ENCODE measurements at regions not wholly inside any gene's neighbourhood (a gene's known extent, or its start where the extent isn't known, plus 50 kb on each side); places are given as distances from the start of the nearest gene placed in this dataset.

- H3K4me3 ChIP-seq, result peak overlapping the region in 9 of 10 donors; percentile 12 to 42 (median 35)
- DNase-seq (peak; percentile 47 to 73), ATAC-seq (peak; percentile 83 to 94 (median 89))
- peaks cover 15 to 78% (median 70%) of the 10 kb centered on the region in 7 donors for H3K27me3 ChIP-seq
- H3K4me1 ChIP-seq, result peaks cover 6 to 26% (median 21%) of the 10 kb centered on the region in 9 donors
- 2% methylated on average over 53 to 67 of the region's 67 CpGs for WGBS, 2 donors
- no peaks in the 10 kb centered on the region for H3K36me3 ChIP-seq
- intact Hi-C loops (cut with DNase I), result loop anchor here (2.0 to 10.0 kb wide), 12 partner anchors 92 to 931 kb away; partner anchors contain the start of genes CHST13 (in 4 of the 10) and PLXNA1 (in 3 of the 10)
- no peaks in the 10 kb centered on the region for H3K9me3 ChIP-seq
- no peak overlapping the region for H3K27ac ChIP-seq
- TF ChIP-seq CTCF (IDR thresholded peaks at IDR 0.05), result peak; percentile 72 to 98 (median 92)
These were observed 134.7 kb downstream of the TPRA1 start for GRCh38 chr3:127455541-127456450.

GRCh38 chr3:127454968-127455367 is 135.6 kb downstream of the TPRA1 start:
- intact Hi-C loops (cut with DNase I), result loop anchor here (2.0 to 10.0 kb wide), 12 partner anchors 92 to 930 kb away; partner anchors contain the start of genes CHST13 (in 4 of the 10) and PLXNA1 (in 3 of the 10)
- WGBS, 2 donors, result 72 to 74% methylated on average over 8 of the region's 8 CpGs
- ATAC-seq (no peak), DNase-seq (no peak)
- no peaks in the 10 kb centered on the region for H3K9me3 ChIP-seq
- H3K27me3 ChIP-seq, result peaks cover 15 to 86% (median 77%) of the 10 kb centered on the region in 7 donors
- TF ChIP-seq CTCF (IDR thresholded peaks at IDR 0.05), result no peak
- H3K4me1 ChIP-seq, result peaks cover 6 to 26% (median 21%) of the 10 kb centered on the region in 9 donors
- H3K27ac ChIP-seq, result no peak overlapping the region
- peak overlapping the region in 1 of 10 donors; percentile 19 for H3K4me3 ChIP-seq
- no peaks in the 10 kb centered on the region for H3K36me3 ChIP-seq

GRCh38 chr3:127454051-127454450 is 136.5 kb downstream of the TPRA1 start:
- no peak for DNase-seq
- no peak for TF ChIP-seq CTCF (IDR thresholded peaks at IDR 0.05)
- Histone ChIP-seq H3K9me3 (no peaks in the 10 kb centered on the region), H3K27ac (no peak overlapping the region), H3K27me3 (peaks cover 15 to 86% (median 77%) of the 10 kb centered on the region in 7 donors), H3K4me1 (peaks cover 6 to 26% (median 21%) of the 10 kb centered on the region in 9 donors), H3K36me3 (no peaks in the 10 kb centered on the region), H3K4me3 (no peak overlapping the region)
- 68 to 93% methylated on average over 1 of the region's 1 CpG for WGBS, 2 donors
- intact Hi-C loops (cut with DNase I), result loop anchor here in 7 of 10 donors (2.0 to 10.0 kb wide), 6 partner anchors 459 to 929 kb away; partner anchors contain the start of genes CHST13 (in 4 of the 7) and PLXNA1 (in 1 of the 7)
- ATAC-seq, result no peak

- intact Hi-C loops (cut with DNase I), result loop anchor here in 6 of 10 donors (10.0 kb wide), 4 partner anchors 458 to 928 kb away; partner anchors contain the start of genes CHST13 (in 4 of the 6) and PLXNA1 (in 1 of the 6)
- 51 to 56% methylated on average over 7 of the region's 7 CpGs for WGBS, 2 donors
These were observed 138.2 kb downstream of the TPRA1 start for GRCh38 chr3:127452321-127452821.

More at GRCh38 chr3:127452321-127452821, 138.2 kb downstream of the TPRA1 start:
- Histone ChIP-seq H3K9me3 (no peaks in the 10 kb centered on the region), H3K27me3 (peaks cover 15 to 74% (median 62%) of the 10 kb centered on the region in 7 donors), H3K36me3 (no peaks in the 10 kb centered on the region), H3K4me1 (peaks cover 6 to 26% (median 21%) of the 10 kb centered on the region in 9 donors), H3K4me3 (no peak overlapping the region), H3K27ac (no peak overlapping the region)
- ATAC-seq, result no peak
- DNase-seq, result no peak
- no peak for TF ChIP-seq CTCF (IDR thresholded peaks at IDR 0.05)
